Activated naive CD4-positive, alpha-beta T cell treated with anti-CD3 and anti-CD28 coated beads, Interleukin-2, amount 10 ng/mL, durations not matched to agents 7 days and 5 days (primary cell): ENCODE measurements at regions not wholly inside any gene's neighbourhood (a gene's known extent, or its start where the extent isn't known, plus 50 kb on each side); places are given as distances from the start of the nearest gene placed in this dataset.
"Not testable (repeated sequence)": the region's sequence is repeated elsewhere in the genome, so short reads cannot be mapped to it uniquely, and the experiment has no call there.

Experiments used
- CTCF ChIA-PET: fragments of 350-600 bp; sonication (Branson Sonifier 250); formaldehyde crosslinking; loops from one replicate; lab custom pipeline; 2021; ENCODE audit warnings: antibody characterized with exemption; lab: Charles Lee
- DNase-seq: peaks from one replicate; pipeline ENCODE4 v3.0.0-alpha.2; 2020
- H3K27ac Mint-ChIP-seq: one replicate; pipeline ENCODE4 v1.8.0; 2021; ENCODE audit warnings: mild to moderate bottlenecking, moderate library complexity, mixed read lengths
- H3K27me3 Mint-ChIP-seq: one replicate; pipeline ENCODE4 v1.8.0; 2021; ENCODE audit warnings: mild to moderate bottlenecking, mixed read lengths
- H3K36me3 Mint-ChIP-seq: one replicate; pipeline ENCODE4 v1.8.0; 2021; ENCODE audit warnings: mixed read lengths
- H3K4me1 Mint-ChIP-seq: one replicate; pipeline ENCODE4 v1.8.0; 2021; ENCODE audit warnings: mixed read lengths
- H3K4me3 Mint-ChIP-seq: one replicate; pipeline ENCODE4 v1.8.0; 2021; ENCODE audit warnings: mild to moderate bottlenecking, moderate library complexity, mixed read lengths
- H3K9me3 Mint-ChIP-seq: one replicate; pipeline ENCODE4 v1.8.0; 2021; ENCODE audit warnings: mixed read lengths

DNA sequence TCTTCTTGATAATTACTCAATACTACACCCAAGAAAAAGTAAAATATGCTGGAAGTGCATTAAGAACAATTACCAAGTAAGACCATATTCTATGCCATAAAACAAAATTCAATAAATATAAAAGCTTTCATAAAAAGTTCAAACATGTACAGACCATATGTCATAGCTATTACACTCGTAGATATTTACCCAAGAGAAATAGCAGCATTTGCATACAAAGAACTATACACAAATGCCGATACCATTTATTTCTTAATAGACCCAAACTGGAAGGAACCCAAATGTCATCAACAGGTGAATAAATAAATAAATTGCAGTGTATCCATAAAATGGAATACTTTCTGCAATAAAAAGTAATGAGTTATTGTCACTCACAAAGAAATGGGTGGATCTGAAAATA is 78.3 kb upstream of the SLC16A7 start:
- Mint-ChIP-seq H3K9me3 (no peaks in the 10 kb centered on the region), H3K27me3 (no peaks in the 10 kb centered on the region), H3K36me3 (no peaks in the 10 kb centered on the region), H3K4me1 (peaks cover 9% of the 10 kb centered on the region), H3K4me3 (no peak overlapping the region), H3K27ac (no peak overlapping the region)
- no peak for DNase-seq
- CTCF ChIA-PET: no interaction called here

DNA sequence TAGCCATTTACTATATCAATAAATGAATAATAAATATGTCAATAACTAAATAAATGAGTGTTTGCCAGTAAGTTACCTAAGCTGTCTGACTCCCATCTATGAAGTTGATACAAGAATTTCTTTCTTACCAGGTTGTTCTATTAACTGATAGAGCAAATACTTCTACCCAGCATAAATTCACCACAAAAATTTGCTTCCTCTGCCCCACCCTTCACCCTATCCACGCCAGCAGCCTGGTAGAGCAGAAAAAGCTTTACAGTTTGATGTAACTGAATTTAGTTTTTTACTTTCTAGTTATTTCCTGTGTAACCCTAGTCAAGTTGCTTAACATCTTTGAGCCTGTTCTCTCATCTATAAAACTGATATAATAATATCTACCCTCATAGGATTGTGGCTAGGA is 94.9 kb upstream of the SLC16A7 start:
- no peak for DNase-seq
- Mint-ChIP-seq H3K4me3 (no peak overlapping the region), H3K4me1 (peaks cover 4% of the 10 kb centered on the region), H3K36me3 (no peaks in the 10 kb centered on the region), H3K27me3 (peaks cover 4% of the 10 kb centered on the region), H3K27ac (no peak overlapping the region), H3K9me3 (no peaks in the 10 kb centered on the region)
- CTCF ChIA-PET: no interaction called here

DNA sequence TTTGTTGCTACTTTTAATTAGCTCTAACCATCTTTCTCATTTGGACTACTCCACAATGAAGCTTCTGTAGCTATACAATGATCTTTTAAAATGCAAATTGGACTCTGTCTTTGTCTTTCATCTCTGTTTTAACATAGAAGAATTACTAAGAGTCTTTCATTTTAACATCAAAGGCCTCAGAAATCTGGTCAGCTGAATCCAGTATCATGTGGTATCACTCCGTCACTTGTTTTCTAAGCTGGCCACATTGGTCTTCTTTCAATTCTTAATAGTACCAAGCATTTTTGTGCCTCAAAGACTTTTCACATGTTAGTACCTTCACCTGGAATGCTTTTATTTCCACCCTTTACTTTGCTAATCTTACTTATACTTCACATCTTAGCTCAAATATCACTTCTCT is 95.5 kb upstream of the SLC16A7 start:
- H3K4me1 Mint-ChIP-seq: peaks cover 4% of the 10 kb centered on the region
- no peaks in the 10 kb centered on the region for H3K36me3 Mint-ChIP-seq
- H3K9me3 Mint-ChIP-seq: no peaks in the 10 kb centered on the region
- no peak overlapping the region for H3K4me3 Mint-ChIP-seq
- H3K27ac Mint-ChIP-seq: no peak overlapping the region
- H3K27me3 Mint-ChIP-seq: peaks cover 4% of the 10 kb centered on the region
- CTCF ChIA-PET: no interaction called here
- DNase-seq: no peak

DNA sequence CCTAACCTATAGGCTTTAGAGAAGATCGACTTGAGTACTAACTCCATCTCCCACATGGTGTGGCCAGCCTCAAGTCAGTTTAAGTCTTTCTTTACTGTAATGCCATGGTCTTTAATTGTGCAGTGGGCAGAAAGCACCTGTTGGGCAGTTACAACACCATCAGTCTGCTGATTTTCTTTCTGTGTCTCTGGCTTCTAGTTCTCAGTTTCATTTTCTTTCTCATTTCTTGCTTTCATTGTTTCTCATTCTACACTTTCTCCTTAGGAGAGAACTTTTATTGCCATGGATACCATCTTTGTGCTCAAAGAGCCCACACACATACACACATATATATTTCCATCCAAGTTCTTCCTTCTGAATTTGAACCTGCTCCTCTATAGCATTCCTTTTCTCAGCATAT is 96.1 kb upstream of the SLC16A7 start:
- Mint-ChIP-seq H3K36me3 (no peaks in the 10 kb centered on the region), H3K27ac (no peak overlapping the region), H3K4me1 (peaks cover 4% of the 10 kb centered on the region), H3K9me3 (no peaks in the 10 kb centered on the region), H3K4me3 (no peak overlapping the region), H3K27me3 (peaks cover 4% of the 10 kb centered on the region)
- DNase-seq: no peak
- CTCF ChIA-PET: interaction anchor here (0.6 kb wide), 1 partner anchor 773 kb away, joined by 3 read pairs; no protein-coding TSS in a partner anchor

DNA sequence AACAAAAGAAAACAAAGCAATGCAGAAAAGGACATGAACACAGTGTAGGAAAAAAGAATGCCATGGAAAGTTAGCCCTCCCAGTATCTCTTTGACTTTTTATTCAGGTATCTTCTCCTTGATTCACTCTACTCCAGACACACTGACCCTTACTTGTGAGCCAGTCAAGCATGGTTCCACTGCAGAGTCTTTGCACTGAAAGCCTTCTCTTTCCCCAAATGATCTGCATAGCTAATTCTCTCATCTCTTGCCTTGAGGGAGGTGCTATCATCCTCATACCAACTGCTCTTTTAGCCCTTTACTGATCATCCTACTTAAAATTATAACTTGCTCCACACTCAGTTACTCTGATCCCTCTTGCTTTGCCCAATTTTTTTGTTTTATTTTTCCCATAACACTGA is 101.2 kb upstream of the SLC16A7 start:
- CTCF ChIA-PET: no interaction called here
- Mint-ChIP-seq H3K9me3 (no peaks in the 10 kb centered on the region), H3K27ac (no peak overlapping the region), H3K36me3 (no peaks in the 10 kb centered on the region), H3K27me3 (no peaks in the 10 kb centered on the region), H3K4me3 (no peak overlapping the region), H3K4me1 (no peaks in the 10 kb centered on the region)
- DNase-seq: no peak

DNA sequence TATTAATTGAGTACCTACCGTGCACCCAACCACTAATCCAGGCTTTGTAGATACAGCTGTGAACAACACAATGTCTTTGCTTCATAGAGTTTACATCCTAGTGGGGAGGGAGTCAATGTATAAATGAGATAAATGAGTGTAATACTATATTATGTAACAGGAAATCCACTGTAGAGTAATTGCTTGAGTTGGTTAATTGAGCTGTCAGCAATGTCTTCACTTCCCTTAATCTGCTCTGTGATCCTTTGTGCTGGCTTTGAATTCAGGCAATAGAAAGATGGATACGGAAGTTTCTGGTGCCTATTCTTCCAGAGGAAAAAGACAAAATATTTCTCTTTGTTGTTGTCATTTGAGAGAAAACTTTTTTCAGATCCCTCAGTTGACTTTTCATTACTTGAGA is 104.0 kb upstream of the SLC16A7 start:
- no peaks in the 10 kb centered on the region for H3K36me3 Mint-ChIP-seq
- no peaks in the 10 kb centered on the region for H3K9me3 Mint-ChIP-seq
- H3K4me1 Mint-ChIP-seq: no peaks in the 10 kb centered on the region
- H3K27me3 Mint-ChIP-seq: no peaks in the 10 kb centered on the region
- DNase-seq: no peak
- no peak overlapping the region for H3K27ac Mint-ChIP-seq
- H3K4me3 Mint-ChIP-seq: no peak overlapping the region
- CTCF ChIA-PET: no interaction called here

DNA sequence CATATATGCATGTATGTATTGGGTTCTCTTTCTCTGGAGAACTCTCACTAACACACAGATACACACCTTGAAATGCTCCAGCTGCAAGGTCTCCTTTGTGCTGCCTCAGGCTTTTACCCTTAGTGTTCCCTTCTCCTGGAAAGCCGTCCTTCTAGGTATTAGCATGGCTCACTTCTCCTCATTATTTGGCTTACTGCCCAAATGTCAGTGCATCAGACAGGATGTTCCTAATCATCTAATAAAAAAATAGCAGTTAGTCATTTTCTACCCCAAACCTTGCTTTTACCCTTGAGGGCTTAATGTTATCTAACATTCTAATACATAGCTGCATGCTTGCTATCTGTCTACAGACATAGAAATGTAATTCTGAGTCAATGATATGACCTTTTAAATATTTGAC is 109.0 kb upstream of the SLC16A7 start:
- Mint-ChIP-seq H3K27me3 (no peaks in the 10 kb centered on the region), H3K9me3 (no peaks in the 10 kb centered on the region), H3K4me1 (peaks cover 5% of the 10 kb centered on the region), H3K27ac (no peak overlapping the region), H3K36me3 (no peaks in the 10 kb centered on the region), H3K4me3 (no peak overlapping the region)
- no peak for DNase-seq
- CTCF ChIA-PET: no interaction called here

DNA sequence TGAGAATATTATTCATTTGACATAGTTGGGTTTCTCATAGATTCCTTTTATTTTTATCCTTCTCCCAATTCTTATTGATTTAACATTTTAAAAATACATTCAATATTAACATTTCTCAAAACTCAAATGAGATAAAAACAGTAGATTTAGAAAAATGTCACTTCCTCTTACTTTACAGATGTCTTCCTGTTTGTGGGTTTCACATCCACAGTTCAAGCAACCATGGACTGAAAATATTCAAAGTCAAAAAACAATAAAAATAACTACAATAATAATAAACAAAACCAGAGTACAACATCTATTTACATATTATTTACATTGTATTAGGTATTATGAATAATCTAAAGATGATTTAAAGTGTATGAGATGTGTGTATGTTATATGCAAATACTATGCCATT is 111.3 kb upstream of the SLC16A7 start:
- Mint-ChIP-seq H3K27me3 (no peaks in the 10 kb centered on the region), H3K27ac (no peak overlapping the region), H3K4me3 (no peak overlapping the region), H3K36me3 (no peaks in the 10 kb centered on the region), H3K9me3 (no peaks in the 10 kb centered on the region), H3K4me1 (peaks cover 5% of the 10 kb centered on the region)
- CTCF ChIA-PET: no interaction called here
- DNase-seq: no peak

DNA sequence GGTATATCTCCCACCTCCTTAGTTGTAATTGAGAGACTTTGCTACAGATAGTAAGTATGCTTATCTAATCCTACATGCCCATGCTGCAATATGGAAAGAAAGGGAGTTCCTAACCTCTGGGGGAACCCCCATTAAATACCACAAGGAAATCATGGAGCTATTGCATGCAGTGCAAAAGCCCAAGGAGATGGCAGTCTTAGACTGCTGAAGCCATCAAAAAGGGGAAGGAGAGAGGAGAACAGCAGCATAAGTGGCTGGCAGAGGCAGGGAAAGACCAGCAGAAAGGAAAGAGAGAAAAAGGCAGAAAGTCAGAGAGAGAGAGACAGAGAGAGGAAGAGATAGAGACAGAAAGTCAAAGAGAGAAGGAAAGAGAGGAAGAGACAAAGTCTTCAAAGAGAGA is 121.6 kb upstream of the SLC16A7 start:
- H3K27me3 Mint-ChIP-seq, H3K36me3 Mint-ChIP-seq, H3K4me1 Mint-ChIP-seq, DNase-seq, CTCF ChIA-PET, H3K27ac Mint-ChIP-seq, H3K4me3 Mint-ChIP-seq: not testable (repeated sequence)
- H3K9me3 Mint-ChIP-seq: peaks cover 11% of the 10 kb centered on the region

DNA sequence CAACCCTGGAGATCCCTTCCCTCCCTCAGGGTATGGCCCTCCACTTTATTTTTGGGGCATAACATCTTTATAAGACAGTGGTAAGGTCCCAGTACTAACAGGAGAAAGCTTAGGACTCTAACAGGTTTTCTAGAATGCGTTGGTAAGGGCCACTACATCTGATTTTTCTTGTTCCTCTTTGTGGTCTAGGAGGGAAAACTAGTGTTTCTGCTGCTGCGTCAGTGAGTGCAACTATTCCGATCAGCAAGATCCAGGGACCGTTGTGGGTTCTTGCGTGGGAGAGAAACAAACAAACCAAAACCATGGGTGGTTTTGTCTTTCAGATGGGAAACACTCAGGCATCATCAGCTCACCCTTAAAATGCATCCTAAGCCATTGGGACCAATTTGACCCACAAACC is 123.6 kb upstream of the SLC16A7 start:
- CTCF ChIA-PET: no interaction called here
- Mint-ChIP-seq H3K27me3 (no peaks in the 10 kb centered on the region), H3K36me3 (no peaks in the 10 kb centered on the region), H3K4me1 (no peaks in the 10 kb centered on the region), H3K9me3 (peaks cover 11% of the 10 kb centered on the region), H3K4me3 (no peak overlapping the region), H3K27ac (no peak overlapping the region)
- DNase-seq: no peak

DNA sequence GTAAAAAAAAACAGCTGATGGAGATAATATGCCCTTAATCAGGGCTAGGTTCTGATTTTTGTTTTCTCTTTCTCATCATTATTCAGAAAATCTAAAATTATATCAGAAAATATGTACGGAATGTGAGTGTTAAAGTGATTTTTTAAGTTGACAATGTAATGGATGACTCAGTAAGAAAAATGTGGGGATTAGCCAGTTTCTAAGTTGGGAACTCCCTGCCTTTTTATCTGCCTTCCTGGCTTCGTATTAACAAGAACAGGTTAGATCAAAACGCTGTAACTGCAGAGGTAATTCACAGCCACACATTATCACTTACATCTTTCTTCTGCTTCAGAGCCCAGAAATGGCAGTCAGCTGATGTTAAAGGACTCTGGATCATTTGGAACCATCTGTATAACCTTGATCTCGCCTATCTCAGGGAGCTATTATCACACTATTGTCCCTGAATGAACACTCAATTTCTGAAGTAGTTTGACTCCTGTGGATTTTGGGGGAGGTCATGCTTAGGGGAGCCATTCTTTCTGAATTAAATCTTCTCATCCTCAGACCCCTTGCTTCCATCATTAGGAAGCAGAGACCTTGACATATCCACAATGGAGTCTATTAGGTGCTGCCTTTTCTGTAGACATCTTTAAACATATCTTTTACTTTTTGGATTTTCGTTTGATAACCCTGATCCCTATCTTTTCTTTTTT is 135.7 kb upstream of the SLC16A7 start:
- CTCF ChIA-PET: no interaction called here
- H3K9me3 Mint-ChIP-seq: no peaks in the 10 kb centered on the region
- H3K27me3 Mint-ChIP-seq: no peaks in the 10 kb centered on the region
- no peaks in the 10 kb centered on the region for H3K36me3 Mint-ChIP-seq
- no peak overlapping the region for H3K27ac Mint-ChIP-seq
- H3K4me1 Mint-ChIP-seq: no peaks in the 10 kb centered on the region
- no peak overlapping the region for H3K4me3 Mint-ChIP-seq
- no peak for DNase-seq

DNA sequence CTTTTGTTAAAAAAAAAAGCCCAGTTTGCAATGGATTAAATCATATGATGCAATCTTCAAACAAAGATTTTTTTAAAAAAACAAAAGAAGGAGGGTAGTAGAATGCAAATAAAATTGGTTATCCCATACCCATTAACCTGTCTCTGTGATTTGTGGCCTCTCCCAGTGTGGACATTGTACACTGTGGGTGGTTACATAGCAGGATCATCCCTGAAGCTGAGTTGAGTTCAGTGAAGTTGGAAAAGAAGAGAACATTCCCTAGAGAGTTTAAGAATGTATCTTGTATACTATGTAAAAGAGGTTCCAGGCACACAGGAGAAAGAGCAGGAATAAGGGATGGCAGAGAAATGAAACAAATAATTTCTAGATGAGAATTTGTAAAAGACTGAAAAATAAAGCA is 142.4 kb upstream of the SLC16A7 start:
- Mint-ChIP-seq H3K4me1 (no peaks in the 10 kb centered on the region), H3K36me3 (no peaks in the 10 kb centered on the region), H3K27me3 (no peaks in the 10 kb centered on the region), H3K9me3 (no peaks in the 10 kb centered on the region), H3K4me3 (no peak overlapping the region), H3K27ac (no peak overlapping the region)
- DNase-seq: no peak
- CTCF ChIA-PET: no interaction called here

DNA sequence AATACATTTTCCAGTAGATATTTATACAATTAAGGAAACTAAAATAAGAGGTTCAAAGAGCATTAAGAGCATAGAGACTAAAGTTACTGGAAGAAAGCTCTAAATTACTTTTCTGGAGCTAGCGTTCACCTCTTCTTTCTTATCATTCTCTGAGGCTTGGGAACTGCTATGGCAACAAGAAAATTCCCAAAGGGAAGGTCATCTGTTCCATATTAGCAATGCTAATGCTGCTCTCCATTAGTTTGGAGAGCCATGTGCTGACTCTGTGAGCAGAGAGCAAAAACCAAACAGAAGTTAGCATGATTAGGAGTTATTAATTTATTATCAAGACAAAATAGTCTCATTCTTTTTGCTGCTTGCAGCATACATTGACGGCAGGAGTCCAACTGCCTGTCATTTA is 143.1 kb upstream of the SLC16A7 start:
- H3K27ac Mint-ChIP-seq: no peak overlapping the region
- no peak for DNase-seq
- H3K9me3 Mint-ChIP-seq: no peaks in the 10 kb centered on the region
- no peak overlapping the region for H3K4me3 Mint-ChIP-seq
- CTCF ChIA-PET: no interaction called here
- H3K27me3 Mint-ChIP-seq: no peaks in the 10 kb centered on the region
- no peaks in the 10 kb centered on the region for H3K36me3 Mint-ChIP-seq
- H3K4me1 Mint-ChIP-seq: no peaks in the 10 kb centered on the region

DNA sequence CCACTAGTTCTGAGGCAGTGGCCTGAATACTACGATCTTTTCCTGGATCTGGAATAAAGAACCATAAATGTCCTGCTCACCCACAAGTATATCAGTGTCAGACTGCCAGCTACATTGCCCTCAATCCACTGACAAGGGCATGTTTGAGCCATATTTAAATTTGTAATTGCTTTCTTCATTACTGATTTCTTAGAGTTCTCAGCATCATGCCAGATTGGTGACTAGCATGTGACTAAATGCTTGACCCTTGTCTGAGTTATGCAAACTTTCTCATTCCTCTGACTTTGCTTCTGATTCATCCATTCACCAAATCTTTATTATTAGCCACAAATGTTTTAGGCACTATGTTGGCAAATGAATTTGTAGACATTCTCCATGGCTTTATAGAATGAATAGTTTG is 143.6 kb upstream of the SLC16A7 start:
- H3K27ac Mint-ChIP-seq: no peak overlapping the region
- no peaks in the 10 kb centered on the region for H3K9me3 Mint-ChIP-seq
- no peaks in the 10 kb centered on the region for H3K4me1 Mint-ChIP-seq
- no peak overlapping the region for H3K4me3 Mint-ChIP-seq
- H3K36me3 Mint-ChIP-seq: no peaks in the 10 kb centered on the region
- H3K27me3 Mint-ChIP-seq: no peaks in the 10 kb centered on the region
- DNase-seq: no peak
- CTCF ChIA-PET: no interaction called here

DNA sequence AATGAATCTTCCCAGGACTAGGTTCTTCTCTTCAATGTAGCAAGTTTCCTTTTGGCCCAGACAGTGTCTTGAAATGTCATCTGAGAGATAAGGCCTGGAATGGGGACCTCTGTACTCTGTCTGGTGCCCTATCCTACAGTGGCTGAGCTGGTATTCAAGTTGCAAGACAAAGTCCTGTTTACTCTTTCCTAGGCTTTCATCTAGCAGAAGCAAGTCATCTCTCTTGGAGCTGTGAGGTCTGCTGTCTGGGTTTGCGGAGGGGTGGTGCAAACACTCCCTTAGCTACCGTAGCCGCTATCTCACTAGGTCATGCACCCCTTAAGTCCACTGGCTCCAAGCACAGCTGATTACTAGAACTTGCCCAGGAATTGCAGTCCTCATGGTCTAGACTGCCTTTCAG is 149.7 kb upstream of the SLC16A7 start:
- Mint-ChIP-seq H3K27ac (no peak overlapping the region), H3K36me3 (no peaks in the 10 kb centered on the region), H3K27me3 (no peaks in the 10 kb centered on the region), H3K4me3 (no peak overlapping the region), H3K4me1 (no peaks in the 10 kb centered on the region), H3K9me3 (peaks cover 2% of the 10 kb centered on the region)
- no peak for DNase-seq
- CTCF ChIA-PET: interaction anchor here (1.0 to 1.7 kb wide), 3 partner anchors 228 to 389 kb away, joined by 3 to 5 read pairs (median 3); no protein-coding TSS in a partner anchor
